PC-9 (cell line): ENCODE measurements at regions not wholly inside any gene's neighbourhood (a gene's known extent, or its start where the extent isn't known, plus 50 kb on each side); places are given as distances from the start of the nearest gene placed in this dataset.

Experiments used
- EZH2 ChIP-seq: fragments of 200-600 bp; sonication (generic); IDR thresholded peaks from 2 replicates; pipeline ENCODE4 v1.8.0; 2017; ENCODE audit warnings: antibody characterized with exemption, low read depth
- TF ChIP-seq, protein P1 (sequence below): fragments of 200-600 bp; sonication (generic); conservative IDR thresholded peaks from 2 replicates; pipeline ENCODE4 v1.6.1; 2017; ENCODE audit warnings: mixed run types, antibody characterized with exemption, mild to moderate bottlenecking, moderate library complexity

DNA sequence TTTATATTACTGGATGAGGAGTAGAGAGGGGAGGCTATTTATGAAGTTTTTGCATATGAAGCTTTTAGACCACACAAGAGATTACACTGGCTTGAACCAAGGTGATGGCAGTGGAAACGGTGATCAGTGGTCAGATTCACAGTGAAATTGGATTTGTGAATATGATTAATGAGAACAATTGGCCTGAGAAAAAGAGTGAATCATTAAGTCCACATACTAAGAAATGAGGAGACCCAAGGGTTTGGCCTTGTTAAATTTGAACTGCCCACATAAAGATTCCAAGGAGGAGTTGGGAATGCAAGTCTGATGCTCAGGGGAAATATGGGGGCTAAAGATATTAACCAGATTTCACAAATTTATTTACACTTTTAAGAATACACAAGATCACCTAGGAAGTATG lies 155.3 kb upstream of the ADGRL3 start:
- TF ChIP-seq EZH2, result no peak
- TF ChIP-seq, protein P1, sequence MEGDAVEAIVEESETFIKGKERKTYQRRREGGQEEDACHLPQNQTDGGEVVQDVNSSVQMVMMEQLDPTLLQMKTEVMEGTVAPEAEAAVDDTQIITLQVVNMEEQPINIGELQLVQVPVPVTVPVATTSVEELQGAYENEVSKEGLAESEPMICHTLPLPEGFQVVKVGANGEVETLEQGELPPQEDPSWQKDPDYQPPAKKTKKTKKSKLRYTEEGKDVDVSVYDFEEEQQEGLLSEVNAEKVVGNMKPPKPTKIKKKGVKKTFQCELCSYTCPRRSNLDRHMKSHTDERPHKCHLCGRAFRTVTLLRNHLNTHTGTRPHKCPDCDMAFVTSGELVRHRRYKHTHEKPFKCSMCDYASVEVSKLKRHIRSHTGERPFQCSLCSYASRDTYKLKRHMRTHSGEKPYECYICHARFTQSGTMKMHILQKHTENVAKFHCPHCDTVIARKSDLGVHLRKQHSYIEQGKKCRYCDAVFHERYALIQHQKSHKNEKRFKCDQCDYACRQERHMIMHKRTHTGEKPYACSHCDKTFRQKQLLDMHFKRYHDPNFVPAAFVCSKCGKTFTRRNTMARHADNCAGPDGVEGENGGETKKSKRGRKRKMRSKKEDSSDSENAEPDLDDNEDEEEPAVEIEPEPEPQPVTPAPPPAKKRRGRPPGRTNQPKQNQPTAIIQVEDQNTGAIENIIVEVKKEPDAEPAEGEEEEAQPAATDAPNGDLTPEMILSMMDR, result no peak
